ENCODE measurements at regions not wholly inside any gene's neighbourhood (a gene's known extent, or its start where the extent isn't known, plus 50 kb on each side); places are given as distances from the start of the nearest gene placed in this dataset.

GRCh38 chr4:62415256-62415655, 1215.1 kb downstream of the ADGRL3 start:
- no peak for DNase-seq

GRCh38 chr4:62414563-62414962, 1214.4 kb downstream of the ADGRL3 start:
- DNase-seq, result no peak

GRCh38 chr4:62410371-62411003, 1210.4 kb downstream of the ADGRL3 start:
- DNase-seq, result no peak

- DNase-seq, result no peak
Observed at GRCh38 chr4:62408454-62408853, 1208.3 kb downstream of the ADGRL3 start.

- no peak for DNase-seq
Observed at GRCh38 chr4:62407534-62407933, 1207.4 kb downstream of the ADGRL3 start.

- no peak for DNase-seq
Observed at GRCh38 chr4:62402088-62402806, 1202.1 kb downstream of the ADGRL3 start.

- DNase-seq, result no peak
Observed at GRCh38 chr4:62399242-62399641, 1199.1 kb downstream of the ADGRL3 start.

GRCh38 chr4:62398318-62398717, 1198.2 kb downstream of the ADGRL3 start:
- DNase-seq, result no peak

- DNase-seq, result no peak
Observed at GRCh38 chr4:62394766-62395165, 1194.6 kb downstream of the ADGRL3 start.

GRCh38 chr4:62387808-62388207, 1187.7 kb downstream of the ADGRL3 start:
- DNase-seq, result no peak

- no peak for DNase-seq
Observed at GRCh38 chr4:62377700-62378099, 1177.6 kb downstream of the ADGRL3 start.

GRCh38 chr4:62377245-62377644, 1177.1 kb downstream of the ADGRL3 start:
- DNase-seq, result no peak

GRCh38 chr4:62366939-62367338, 1166.8 kb downstream of the ADGRL3 start:
- no peak for DNase-seq

GRCh38 chr4:62360156-62360545, 1160.0 kb downstream of the ADGRL3 start:
- no peak for DNase-seq

GRCh38 chr4:62359441-62360155, 1159.5 kb downstream of the ADGRL3 start:
- no peak for DNase-seq

- no peak for DNase-seq
Observed at GRCh38 chr4:62344915-62345314, 1144.8 kb downstream of the ADGRL3 start.

- DNase-seq, result no peak
Observed at GRCh38 chr4:62344474-62344873, 1144.3 kb downstream of the ADGRL3 start.

- no peak for DNase-seq
Observed at GRCh38 chr4:62342346-62342745, 1142.2 kb downstream of the ADGRL3 start.

- DNase-seq, result no peak
Observed at GRCh38 chr4:62328526-62328925, 1128.4 kb downstream of the ADGRL3 start.

GRCh38 chr4:62327612-62328297, 1127.6 kb downstream of the ADGRL3 start:
- no peak for DNase-seq

GRCh38 chr4:62324215-62324614, 1124.1 kb downstream of the ADGRL3 start:
- no peak for DNase-seq

GRCh38 chr4:62320612-62321011, 1120.5 kb downstream of the ADGRL3 start:
- DNase-seq, result no peak

GRCh38 chr4:62302710-62303109, 1102.6 kb downstream of the ADGRL3 start:
- no peak for DNase-seq
